Smooth muscle cell (in vitro differentiated cells): ENCODE measurements at regions not wholly inside any gene's neighbourhood (a gene's known extent, or its start where the extent isn't known, plus 50 kb on each side); places are given as distances from the start of the nearest gene placed in this dataset.

Experiments used
- DNase-seq: peaks from one replicate; lab custom pipeline; 2025; ENCODE audit not compliant: unreplicated experiment; lab: John Stamatoyannopoulos, UW
- H2AFZ ChIP-seq: fragments of 200-600 bp; sonication (generic); 2 replicates; pipeline ENCODE4 v1.6.0; 2016; ENCODE audit warnings: antibody characterized with exemption, low read depth, mild to moderate bottlenecking
- H3F3A ChIP-seq: fragments of 200-600 bp; sonication (generic); 2 replicates; pipeline ENCODE4 v1.6.0; 2017; ENCODE audit warnings: antibody characterized with exemption, low read depth
- H3K27ac ChIP-seq: fragments of 200-600 bp; sonication (generic); 2 replicates; pipeline ENCODE4 v1.5.1; 2016; ENCODE audit warnings: low read depth, mild to moderate bottlenecking
- H3K27me3 ChIP-seq: fragments of 200-600 bp; sonication (generic); 2 replicates; pipeline ENCODE4 v1.6.1; 2016; ENCODE audit warnings: low read depth, mild to moderate bottlenecking
- H3K36me3 ChIP-seq: fragments of 200-600 bp; sonication (generic); 2 replicates; pipeline ENCODE4 v1.5.1; 2016; ENCODE audit warnings: low read depth
- H3K4me1 ChIP-seq: fragments of 200-600 bp; sonication (generic); 2 replicates; pipeline ENCODE4 v1.5.1; 2016; ENCODE audit warnings: low read depth
- H3K4me2 ChIP-seq: fragments of 200-600 bp; sonication (generic); 2 replicates; pipeline ENCODE4 v1.6.0; 2016; ENCODE audit warnings: mild to moderate bottlenecking
- H3K4me3 ChIP-seq: fragments of 200-600 bp; sonication (generic); 2 replicates; pipeline ENCODE4 v1.5.1; 2016; ENCODE audit warnings: mild to moderate bottlenecking
- H3K79me2 ChIP-seq: fragments of 200-600 bp; sonication (generic); 2 replicates; pipeline ENCODE4 v1.6.0; 2016; ENCODE audit warnings: low read depth, mild to moderate bottlenecking
- H3K9ac ChIP-seq: fragments of 200-600 bp; sonication (generic); 2 replicates; pipeline ENCODE4 v1.6.0; 2016; ENCODE audit warnings: low read depth
- H3K9me3 ChIP-seq: fragments of 200-600 bp; sonication (generic); replicated peaks from 2 replicates; pipeline ENCODE4 v1.5.1; 2016; ENCODE audit warnings: low read depth
- H4K20me1 ChIP-seq: fragments of 200-600 bp; sonication (generic); 2 replicates; pipeline ENCODE4 v1.6.0; 2016; ENCODE audit warnings: low read depth
- WGBS: methylation state at CpG from one replicate; pipeline ENCODE4 v1.1.7; 2016; ENCODE audit warnings: low lambda C conversion rate; 5-methylcytosine and 5-hydroxymethylcytosine counted together
- TF ChIP-seq, protein P1 (sequence below): fragments of 200-600 bp; sonication (generic); IDR thresholded peaks from 2 replicates; pipeline ENCODE4 v1.5.1; 2017; ENCODE audit warnings: borderline replicate concordance, mild to moderate bottlenecking, antibody characterized with exemption; ENCODE audit not compliant: insufficient read depth, poor library complexity, severe bottlenecking

DNA sequence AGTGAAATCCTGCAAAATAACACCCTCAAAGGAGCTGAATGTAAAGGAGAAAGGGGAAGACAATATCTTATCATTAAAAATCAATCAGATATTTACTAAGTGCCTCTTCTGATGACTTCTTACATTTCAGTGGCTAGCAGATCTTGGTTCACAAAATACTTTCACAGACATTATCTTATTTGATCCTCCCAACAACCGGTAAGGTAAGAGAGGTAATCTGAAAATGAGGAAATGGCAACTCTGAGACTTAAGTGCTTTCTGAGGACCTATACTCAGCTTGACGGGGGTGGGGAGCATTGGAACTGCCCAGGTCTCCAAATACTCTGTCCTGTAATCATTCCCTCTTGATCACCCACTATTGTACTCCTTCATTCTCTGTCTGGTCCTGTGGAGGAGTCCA lies 144.6 kb upstream of the MKLN1 start:
- Histone ChIP-seq H4K20me1 (no peaks in the 10 kb centered on the region), H2AFZ (no peak overlapping the region), H3K9me3 (no peaks in the 10 kb centered on the region), H3K36me3 (no peaks in the 10 kb centered on the region), H3F3A (peaks cover 5% of the 10 kb centered on the region), H3K27ac (no peak overlapping the region), H3K4me1 (no peaks in the 10 kb centered on the region), H3K4me3 (no peak overlapping the region), H3K9ac (no peak overlapping the region), H3K27me3 (no peaks in the 10 kb centered on the region), H3K4me2 (no peak overlapping the region), H3K79me2 (no peaks in the 10 kb centered on the region)
- WGBS = 86% methylated on average over 2 of the region's 2 CpGs
- DNase-seq = no peak
- TF ChIP-seq, protein P1, sequence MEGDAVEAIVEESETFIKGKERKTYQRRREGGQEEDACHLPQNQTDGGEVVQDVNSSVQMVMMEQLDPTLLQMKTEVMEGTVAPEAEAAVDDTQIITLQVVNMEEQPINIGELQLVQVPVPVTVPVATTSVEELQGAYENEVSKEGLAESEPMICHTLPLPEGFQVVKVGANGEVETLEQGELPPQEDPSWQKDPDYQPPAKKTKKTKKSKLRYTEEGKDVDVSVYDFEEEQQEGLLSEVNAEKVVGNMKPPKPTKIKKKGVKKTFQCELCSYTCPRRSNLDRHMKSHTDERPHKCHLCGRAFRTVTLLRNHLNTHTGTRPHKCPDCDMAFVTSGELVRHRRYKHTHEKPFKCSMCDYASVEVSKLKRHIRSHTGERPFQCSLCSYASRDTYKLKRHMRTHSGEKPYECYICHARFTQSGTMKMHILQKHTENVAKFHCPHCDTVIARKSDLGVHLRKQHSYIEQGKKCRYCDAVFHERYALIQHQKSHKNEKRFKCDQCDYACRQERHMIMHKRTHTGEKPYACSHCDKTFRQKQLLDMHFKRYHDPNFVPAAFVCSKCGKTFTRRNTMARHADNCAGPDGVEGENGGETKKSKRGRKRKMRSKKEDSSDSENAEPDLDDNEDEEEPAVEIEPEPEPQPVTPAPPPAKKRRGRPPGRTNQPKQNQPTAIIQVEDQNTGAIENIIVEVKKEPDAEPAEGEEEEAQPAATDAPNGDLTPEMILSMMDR = no peak

DNA sequence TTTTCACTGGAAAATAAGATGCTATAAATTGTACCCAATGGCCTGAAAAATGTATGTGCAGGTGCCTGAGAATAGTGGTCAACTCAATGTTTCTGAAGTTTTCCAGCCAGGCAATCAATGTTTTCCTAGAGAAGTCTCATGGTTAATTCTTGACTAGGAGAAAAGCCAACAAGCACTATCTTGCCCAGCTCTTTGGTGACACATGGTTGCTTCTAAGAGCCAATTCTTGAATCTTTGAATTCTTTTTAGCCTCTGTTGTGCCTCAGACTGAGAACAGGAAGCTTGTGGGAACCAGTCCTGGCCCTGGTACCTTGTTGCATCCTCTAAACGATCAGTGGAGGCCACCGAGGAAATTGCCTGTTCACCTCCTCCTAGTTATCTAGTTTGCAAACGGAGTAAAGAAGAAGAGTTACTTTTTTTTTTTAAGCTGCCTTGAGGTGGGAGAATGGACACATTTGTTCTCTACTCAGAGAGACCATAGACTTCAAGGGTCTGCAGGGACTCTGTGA lies 144.0 kb upstream of the MKLN1 start:
- WGBS = 82% methylated on average over 3 of the region's 3 CpGs
- TF ChIP-seq, protein P1 = no peak
- no peak for DNase-seq

GRCh38 chr7:131186816-131187215 lies 140.9 kb upstream of the MKLN1 start:
- Histone ChIP-seq H3F3A (peaks cover 8% of the 10 kb centered on the region), H3K36me3 (no peaks in the 10 kb centered on the region), H3K27me3 (no peaks in the 10 kb centered on the region), H3K4me1 (peaks cover 6% of the 10 kb centered on the region), H3K79me2 (no peaks in the 10 kb centered on the region), H4K20me1 (no peaks in the 10 kb centered on the region), H3K9ac (no peak overlapping the region), H3K4me3 (no peak overlapping the region), H3K4me2 (no peak overlapping the region), H2AFZ (no peak overlapping the region), H3K27ac (no peak overlapping the region), H3K9me3 (no peaks in the 10 kb centered on the region)
- 89% methylated on average over 7 of the region's 7 CpGs for WGBS
- TF ChIP-seq, protein P1 = no peak
- DNase-seq = no peak

More for the DNA sequence above, 144.0 kb upstream of the MKLN1 start:
- Histone ChIP-seq H3K4me1 (no peaks in the 10 kb centered on the region), H3K79me2 (no peaks in the 10 kb centered on the region), H3K4me3 (no peak overlapping the region), H3K27me3 (no peaks in the 10 kb centered on the region), H3K4me2 (no peak overlapping the region), H3F3A (peaks cover 8% of the 10 kb centered on the region), H2AFZ (no peak overlapping the region), H4K20me1 (no peaks in the 10 kb centered on the region), H3K27ac (no peak overlapping the region), H3K36me3 (no peaks in the 10 kb centered on the region), H3K9ac (no peak overlapping the region), H3K9me3 (no peaks in the 10 kb centered on the region)
